Kidney capillary endothelial cell (primary cell): ENCODE measurements at regions not wholly inside any gene's neighbourhood (a gene's known extent, or its start where the extent isn't known, plus 50 kb on each side); places are given as distances from the start of the nearest gene placed in this dataset.

Experiments
- DNase-seq: peaks from one replicate; pipeline ENCODE4 v3.0.0-alpha.2; 2018; ENCODE audit warnings: low spot score

GRCh38 chr10:117716889-117717288, 174.3 kb downstream of the EMX2 start:
- DNase-seq: no peak

- no peak for DNase-seq
These were observed 176.7 kb downstream of the EMX2 start for GRCh38 chr10:117718986-117719920.

GRCh38 chr10:117720931-117721835, 178.6 kb downstream of the EMX2 start:
- no peak for DNase-seq

- no peak for DNase-seq
These were observed 179.3 kb downstream of the EMX2 start for GRCh38 chr10:117721873-117722272.

DNA sequence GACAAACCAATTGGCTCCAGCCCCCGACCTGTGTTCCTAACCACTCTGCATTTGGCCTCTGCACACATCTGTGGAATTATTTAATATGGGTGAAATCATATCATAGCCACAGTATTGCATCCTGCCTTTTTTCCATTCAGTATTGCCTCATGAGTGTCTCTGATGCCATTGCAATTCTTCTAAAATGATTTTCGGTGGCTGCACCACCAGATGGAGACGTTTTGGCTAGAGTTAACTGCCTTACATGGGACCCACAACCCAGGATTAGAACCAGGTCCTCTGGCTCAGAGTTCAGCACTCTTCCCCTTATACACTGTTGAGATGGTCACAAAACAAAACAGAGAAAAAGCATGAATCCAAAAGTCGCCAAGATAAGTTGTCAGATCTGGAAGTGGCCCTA, 180.8 kb downstream of the EMX2 start:
- no peak for DNase-seq

- no peak for DNase-seq
These were observed 183.4 kb downstream of the EMX2 start for GRCh38 chr10:117725993-117726392.

GRCh38 chr10:117726596-117727295, 184.2 kb downstream of the EMX2 start:
- no peak for DNase-seq

GRCh38 chr10:117727421-117727820, 184.9 kb downstream of the EMX2 start:
- DNase-seq: no peak

GRCh38 chr10:117728087-117728486, 185.5 kb downstream of the EMX2 start:
- no peak for DNase-seq

DNA sequence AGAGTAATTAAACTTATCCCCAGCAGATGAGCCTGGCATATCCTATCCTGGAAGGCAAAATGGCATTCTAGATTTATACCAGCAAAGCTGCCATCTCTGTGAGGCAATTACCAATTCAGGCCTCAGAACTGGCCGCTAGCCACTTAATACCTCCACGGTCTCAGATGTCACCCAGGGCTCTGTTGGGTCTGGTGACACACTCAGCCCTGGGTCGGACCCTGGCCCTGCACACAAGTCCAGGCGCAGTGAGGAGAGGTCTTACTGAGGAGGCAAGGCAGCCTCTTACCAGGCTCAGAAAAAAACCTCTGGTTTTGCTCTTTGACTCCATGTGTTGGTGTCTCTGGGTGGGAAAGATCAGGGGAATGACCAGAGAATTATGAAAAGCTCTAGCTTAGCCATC, 186.6 kb downstream of the EMX2 start:
- no peak for DNase-seq

GRCh38 chr10:117731121-117731791, 188.7 kb downstream of the EMX2 start:
- DNase-seq: no peak

- DNase-seq: no peak
These were observed 192.3 kb downstream of the EMX2 start for GRCh38 chr10:117734731-117735405.

- no peak for DNase-seq
These were observed 194.1 kb downstream of the EMX2 start for GRCh38 chr10:117736655-117737054.

GRCh38 chr10:117740088-117740487, 197.5 kb downstream of the EMX2 start:
- DNase-seq: no peak

DNA sequence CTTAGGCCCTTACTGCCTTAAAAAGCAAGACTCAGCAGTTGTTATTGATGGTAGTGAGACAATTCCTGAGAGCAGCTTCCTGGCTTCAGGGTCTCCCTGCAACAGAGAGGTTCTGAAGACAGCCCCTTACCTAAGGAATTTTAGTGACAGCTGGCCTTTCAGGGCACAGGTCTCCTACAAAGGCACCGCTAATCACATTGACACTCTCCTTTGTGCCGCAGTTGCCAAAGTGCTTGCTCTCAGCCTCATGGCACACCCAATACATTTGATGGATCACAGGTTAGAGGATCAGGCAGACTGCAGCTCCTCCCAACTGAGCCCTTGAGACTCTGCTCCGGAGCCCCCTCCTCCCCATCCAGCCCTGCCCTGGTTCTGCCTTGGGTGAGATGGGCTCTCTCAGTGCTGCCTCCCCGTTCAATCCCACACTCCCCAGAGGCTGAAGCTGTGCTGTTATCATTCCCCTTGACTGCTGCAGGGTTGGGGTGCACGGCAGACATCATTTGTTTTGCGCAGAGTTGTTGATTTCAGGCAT, 198.2 kb downstream of the EMX2 start:
- no peak for DNase-seq

GRCh38 chr10:117741524-117741923, 199.0 kb downstream of the EMX2 start:
- no peak for DNase-seq

DNA sequence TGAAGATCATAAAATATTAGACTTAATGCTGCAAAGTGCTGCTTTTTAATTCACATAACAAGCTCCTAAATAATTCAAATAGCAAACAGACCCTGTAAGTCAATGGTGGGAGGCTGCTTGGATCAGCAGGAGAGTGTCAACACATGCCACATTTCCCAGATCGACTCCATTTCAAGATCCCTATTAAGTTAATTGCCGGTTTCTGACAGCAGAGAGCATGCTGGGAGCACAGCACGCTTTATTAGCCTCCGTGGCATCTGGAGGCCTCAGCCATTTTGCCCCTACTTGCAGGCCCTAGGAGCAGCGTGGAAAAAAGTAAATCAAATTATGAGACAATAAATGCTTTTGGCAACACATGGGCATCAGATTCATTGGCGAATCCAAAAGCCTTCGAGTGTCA, 201.0 kb downstream of the EMX2 start:
- DNase-seq: no peak

DNA sequence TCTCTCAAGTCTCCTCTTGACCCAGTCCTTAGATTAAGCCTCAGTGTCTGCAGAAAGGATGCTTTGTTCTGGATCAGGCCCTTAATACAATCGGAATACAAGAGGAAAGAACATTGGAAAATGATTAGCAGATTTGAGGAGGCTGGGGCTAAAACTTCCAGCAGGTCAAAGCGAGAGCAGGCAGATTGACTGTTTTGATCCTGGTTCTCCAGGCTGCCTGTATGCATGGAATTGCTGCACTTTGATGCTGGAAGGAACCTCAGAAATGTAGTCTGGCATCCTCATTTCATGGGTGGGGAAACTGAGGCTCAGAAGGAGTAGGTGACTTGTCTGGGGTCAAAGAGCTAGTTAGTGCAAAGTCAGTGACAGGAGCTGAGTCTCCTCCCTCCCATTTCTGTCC, 202.8 kb downstream of the EMX2 start:
- no peak for DNase-seq

GRCh38 chr10:117746541-117747448, 204.2 kb downstream of the EMX2 start:
- no peak for DNase-seq

- DNase-seq: no peak
These were observed 205.1 kb downstream of the EMX2 start for GRCh38 chr10:117747636-117748035.
